ENCODE measurements at regions not wholly inside any gene's neighbourhood (a gene's known extent, or its start where the extent isn't known, plus 50 kb on each side); places are given as distances from the start of the nearest gene placed in this dataset.

GRCh38 chr2:13821255-13821880, 811.1 kb upstream of the LRATD1 start:
- TF ChIP-seq CTCF (IDR thresholded peaks at IDR 0.05) (no peak), EP300 (IDR thresholded peaks at IDR 0.05) (no peak), POLR2A (IDR thresholded peaks at IDR 0.05) (no peak), POLR2AphosphoS5 (IDR thresholded peaks at IDR 0.05) (no peak)

Measured in suprapubic skin (tissue), 4 donors.